Stimulated activated naive CD4-positive, alpha-beta T cell (primary cell): ENCODE measurements at regions not wholly inside any gene's neighbourhood (a gene's known extent, or its start where the extent isn't known, plus 50 kb on each side); places are given as distances from the start of the nearest gene placed in this dataset.
"Not testable (repeated sequence)": the region's sequence is repeated elsewhere in the genome, so short reads cannot be mapped to it uniquely, and the experiment has no call there.

Experiments used
- DNase-seq, 6 experiments: peaks; one replicate each; lab custom pipeline; 2025; lab: John Stamatoyannopoulos, UW

DNA sequence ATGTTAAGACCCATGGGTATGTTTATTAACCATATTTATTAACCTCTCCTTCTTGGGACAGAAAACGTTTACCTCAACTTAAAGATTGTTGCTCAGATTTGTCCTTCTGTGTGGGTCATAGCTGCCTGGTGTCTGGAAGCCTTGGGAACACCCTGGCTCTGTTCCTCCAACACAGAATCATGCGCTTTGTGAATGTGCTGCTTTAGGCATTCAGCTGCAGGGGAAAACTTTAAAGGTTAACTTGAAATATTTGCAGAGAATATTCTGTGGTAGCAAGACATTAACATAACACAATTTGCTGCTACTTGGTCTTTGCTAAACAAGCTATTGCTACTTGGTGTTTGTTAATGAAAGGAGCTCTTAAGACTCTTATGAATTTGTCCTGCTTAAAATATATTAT lies 50.5 kb upstream of the THOC3 start:
- not testable (repeated sequence) for DNase-seq

- not testable (repeated sequence) for DNase-seq
Observed at GRCh38 chr5:176020852-176021251, 52.7 kb upstream of the THOC3 start.

DNA sequence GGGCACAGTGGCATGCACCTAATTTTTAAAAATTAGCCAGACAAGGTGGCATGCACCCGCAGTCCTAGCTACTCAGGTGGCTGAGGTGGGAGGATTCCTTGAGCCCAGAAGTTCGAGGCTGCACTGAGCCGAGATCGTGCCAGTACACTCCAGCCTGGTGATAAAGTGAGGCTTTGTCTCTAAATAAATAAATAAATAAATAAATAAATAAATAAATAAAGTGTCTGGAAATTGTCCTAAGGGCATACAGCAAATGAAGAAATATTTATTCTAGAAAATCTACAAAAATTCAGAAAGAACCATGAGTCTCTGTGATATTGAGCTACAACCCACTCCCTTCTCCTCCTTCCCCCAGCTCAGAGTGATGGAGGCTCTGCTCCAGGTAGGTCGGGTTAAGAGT lies 55.4 kb upstream of the THOC3 start:
- not testable (repeated sequence) for DNase-seq

DNA sequence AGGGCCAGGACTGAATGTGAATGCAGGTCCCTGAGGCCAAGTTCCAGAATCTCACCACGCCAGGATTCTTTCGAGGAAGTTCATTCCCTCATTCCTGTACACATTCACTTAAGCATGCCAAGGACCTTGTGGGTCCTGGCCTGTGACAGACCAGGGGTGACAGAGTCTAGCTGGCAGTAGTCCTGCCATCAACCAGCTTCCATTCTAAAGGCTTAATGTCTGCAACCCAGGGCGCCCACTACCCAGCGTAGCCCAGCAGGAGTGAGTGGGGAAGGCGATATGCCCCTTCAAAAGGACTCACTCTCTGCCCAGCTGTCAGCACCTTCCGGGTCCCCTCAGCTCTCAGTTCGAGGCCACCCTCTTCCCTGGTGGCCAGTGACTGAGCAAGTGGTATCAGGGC lies 61.3 kb upstream of the THOC3 start:
- DNase-seq = not testable (repeated sequence)

- not testable (repeated sequence) for DNase-seq
Observed at GRCh38 chr5:176030361-176031117, 62.4 kb upstream of the THOC3 start.

- not testable (repeated sequence) for DNase-seq
Observed at GRCh38 chr5:176031118-176031510, 63.0 kb upstream of the THOC3 start.

- DNase-seq = not testable (repeated sequence)
Observed at GRCh38 chr5:176033186-176033585, 65.1 kb upstream of the THOC3 start.

DNA sequence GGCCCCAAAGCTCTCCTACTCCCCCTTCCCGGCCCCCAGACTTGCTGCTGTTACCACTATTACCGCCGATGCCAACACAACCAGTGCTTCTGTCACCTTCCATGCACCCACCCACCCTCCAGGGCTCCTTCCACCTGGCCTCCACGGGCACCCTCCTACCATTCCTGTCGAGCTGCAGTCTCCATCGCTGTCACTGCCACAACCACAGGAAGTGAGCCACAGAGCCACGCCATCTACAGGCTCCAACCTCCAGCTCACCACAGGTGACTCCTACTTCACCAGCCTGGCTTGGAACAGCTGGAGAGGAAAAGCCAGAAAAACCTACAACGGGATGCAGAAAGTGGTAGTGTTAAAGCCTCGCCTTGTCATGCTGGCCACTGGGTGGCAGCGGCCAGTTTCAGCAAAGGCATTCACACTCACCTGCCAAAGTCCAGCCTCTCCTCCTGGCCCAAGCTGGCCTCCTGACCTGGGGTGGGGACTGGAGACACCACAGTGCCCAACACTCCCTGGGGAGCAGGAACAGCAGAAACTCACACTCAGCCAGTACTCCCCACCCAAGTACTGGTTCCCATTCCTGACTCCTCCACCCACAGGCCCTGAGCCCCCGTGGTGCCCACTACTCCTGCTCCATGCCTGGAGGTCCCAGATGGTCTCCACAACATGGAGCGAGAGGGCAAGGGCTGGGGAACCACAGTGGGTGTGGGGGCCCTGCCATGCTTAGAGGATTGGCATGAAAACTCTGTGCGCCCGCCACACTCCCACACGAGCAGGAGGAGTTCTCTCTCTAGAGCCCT lies 66.5 kb upstream of the THOC3 start:
- not testable (repeated sequence) for DNase-seq

DNA sequence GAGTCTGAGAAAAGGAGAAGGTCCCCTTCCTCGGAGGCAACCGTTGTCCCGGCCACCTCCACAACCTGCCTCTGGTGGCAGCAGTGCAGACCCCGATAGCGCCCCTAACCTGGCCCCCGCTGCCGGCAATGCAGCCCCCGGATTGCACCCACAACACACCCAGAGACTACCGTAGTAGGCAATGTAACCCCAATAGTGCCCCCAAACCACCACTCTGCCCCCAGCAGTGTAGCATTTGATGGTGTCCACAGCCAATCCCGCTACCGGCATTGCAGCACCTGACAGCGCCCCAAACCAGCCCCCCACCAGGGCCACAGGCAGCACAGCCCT lies 67.1 kb upstream of the THOC3 start:
- not testable (repeated sequence) for DNase-seq

DNA sequence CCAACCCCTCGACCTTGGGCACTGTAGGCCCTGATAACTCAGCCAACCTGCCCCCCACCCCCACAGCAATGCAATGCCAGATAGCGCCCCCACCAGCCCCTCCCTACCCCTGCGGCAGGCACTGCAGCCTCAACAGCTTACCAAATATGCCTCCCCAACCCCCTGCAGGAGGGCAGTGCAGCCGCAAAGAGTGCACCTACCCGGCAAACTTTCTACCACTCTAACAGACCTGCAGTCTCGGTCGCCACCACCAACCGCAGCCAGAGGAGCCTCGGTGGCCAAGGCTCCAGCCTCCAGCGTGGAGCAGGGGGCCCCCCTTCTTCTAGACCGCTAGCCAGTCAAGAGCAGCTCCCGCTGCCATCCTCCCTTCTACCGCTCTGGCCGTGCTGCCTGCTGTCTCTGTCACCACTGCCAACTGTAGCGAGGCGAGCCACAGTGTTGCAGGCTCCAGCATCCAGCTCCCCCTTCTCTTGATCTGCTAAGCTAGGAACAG lies 67.7 kb upstream of the THOC3 start:
- DNase-seq = not testable (repeated sequence)

GRCh38 chr5:176036391-176036790 lies 68.3 kb upstream of the THOC3 start:
- not testable (repeated sequence) for DNase-seq

DNA sequence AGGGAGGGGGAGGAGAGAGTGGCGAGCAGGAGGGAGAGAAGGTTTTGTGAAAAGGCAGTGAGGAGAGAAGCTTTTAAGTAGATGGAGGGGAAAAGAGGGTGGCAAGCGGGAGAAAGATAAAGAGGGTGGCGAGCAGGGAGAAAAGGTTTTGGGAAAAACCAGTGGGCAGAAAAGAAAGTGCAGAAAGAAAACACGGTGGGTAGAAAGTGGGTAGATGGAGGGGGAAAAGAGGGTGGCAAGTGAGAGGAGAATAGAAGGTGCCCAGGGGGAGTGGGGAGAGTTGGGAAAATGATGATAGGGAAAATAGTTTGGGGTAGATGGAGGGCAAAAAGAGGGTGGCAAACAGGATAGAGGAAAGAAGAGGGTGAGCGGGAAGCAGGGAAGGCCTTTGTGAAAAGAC lies 69.1 kb upstream of the THOC3 start:
- DNase-seq = not testable (repeated sequence)

DNA sequence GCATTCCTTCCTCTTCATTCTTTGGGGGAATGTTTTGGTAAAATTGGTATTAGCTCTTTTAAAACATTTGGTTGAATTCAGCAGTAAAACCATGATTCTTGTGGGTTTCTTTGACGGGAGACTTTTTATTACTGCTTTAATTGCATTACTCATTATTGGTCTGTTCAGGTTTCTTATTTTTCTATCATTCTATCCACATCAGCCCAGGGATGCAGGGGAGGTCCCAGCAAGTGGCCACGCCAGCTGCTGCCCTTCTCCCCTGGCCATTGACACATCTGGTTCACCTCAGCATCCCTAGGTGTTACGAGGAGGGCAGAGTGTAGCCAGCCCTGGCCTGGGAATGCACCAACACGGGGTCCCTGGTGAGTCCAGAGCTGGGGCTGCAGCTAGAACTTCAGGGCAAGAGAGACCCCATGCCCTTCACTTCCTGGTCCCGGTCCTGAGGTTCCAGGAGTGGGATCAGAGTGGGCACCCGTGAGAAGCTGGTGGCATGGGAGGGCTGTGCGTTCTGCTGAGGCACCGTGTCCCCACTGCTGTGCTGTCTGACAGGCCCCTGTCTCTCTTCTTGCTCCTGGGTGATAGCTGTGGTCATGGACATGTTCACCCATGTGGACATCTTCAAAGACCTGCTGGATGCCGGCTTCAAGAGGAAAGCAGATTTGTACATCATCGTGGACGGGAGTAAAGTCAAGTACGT lies 72.1 kb upstream of the THOC3 start:
- not testable (repeated sequence) for DNase-seq

DNA sequence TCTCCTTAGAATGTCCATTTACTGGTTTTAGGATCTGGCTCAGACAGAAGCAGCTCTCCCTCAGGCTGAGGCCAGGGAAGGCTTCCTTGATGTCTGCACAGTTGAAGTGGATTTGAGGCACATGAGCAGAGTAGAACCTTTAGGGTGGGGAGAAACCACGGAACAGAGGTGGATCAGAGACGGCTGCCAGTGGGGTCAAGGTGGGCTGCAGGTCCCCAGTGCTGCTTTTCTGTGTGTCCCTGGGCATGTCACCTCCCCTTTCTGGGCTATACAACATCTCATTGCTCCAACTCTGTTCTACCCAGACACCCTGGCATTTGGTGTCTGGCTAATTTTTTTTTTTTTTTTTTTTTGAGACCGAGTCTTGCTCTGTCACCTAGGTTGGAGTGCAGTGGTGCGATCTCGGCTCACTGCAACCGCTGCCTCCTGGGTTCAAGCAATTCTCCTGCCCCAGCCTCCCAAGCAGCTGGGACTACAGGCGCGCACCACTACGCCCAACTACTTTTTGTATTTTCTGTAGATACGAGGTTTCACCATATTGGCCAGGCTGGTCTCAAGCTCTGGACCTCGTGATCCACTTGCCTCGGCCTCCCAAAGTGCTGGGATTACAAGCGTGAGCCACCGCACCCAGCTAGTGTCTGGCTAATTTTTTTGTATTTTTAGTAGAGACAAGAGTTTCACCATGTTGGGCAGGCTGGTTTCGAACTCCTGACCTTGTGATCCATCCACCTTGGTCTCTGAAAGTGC lies 73.3 kb upstream of the THOC3 start:
- not testable (repeated sequence) for DNase-seq

DNA sequence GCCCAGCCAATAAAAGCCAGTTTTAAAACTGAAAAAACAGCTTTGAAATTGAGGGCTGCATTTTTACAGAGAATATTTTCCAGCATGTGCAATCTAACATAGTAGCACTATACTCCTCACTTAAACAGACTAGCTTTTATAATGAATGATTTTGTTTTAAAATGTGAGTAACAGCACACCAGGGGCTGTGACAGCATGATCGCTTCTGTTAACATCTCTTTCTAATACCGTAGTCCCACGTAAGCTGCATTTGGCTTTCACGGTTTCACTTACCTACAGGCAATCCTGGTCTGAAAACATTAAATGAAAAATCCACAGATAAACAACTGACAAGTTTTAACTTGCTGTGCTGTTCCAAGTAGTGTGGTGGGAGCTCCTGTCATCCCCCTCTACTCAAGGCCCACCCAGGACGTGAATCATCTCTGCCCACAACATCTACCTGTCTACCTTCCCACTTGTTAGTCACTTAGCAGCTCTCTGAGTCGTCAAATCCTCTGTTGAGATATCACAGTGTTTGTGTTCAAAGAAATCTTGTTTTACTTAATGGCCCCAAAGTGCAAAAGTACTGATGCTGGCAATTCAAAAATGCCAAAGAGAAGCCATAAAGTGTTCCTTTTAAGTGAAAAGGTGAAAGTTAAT lies 74.0 kb upstream of the THOC3 start:
- not testable (repeated sequence) for DNase-seq

DNA sequence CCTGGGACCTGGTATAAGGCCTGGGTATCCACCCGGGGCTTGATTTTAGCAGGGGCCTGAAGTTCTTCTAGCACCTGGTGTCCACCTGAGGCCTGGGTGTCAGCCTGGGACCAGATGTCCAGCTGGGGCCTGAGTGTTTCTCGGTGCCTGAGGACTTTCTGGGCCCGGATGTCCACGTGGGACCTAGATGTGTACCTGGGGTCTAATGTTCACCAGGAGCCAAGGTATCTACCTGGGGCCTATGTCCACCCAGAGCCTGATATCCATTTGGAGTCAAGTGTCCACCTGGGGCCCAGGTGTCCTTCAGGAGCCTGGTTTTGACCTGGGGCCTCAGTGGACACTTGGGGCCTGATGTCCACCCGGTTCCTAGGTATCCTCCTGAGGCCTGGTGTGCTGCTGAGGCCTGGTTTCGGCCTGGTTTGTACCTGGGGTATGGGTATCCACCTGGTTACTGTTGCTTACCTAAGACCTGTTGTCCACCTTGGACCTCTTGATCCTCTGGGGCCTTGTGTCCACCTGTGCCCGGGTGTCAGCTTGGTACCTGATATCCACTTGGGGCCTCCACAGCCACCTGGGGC lies 75.2 kb upstream of the THOC3 start:
- not testable (repeated sequence) for DNase-seq

- DNase-seq = not testable (repeated sequence)
Observed at GRCh38 chr5:176043986-176044385, 75.9 kb upstream of the THOC3 start.

GRCh38 chr5:176044431-176044830 lies 76.3 kb upstream of the THOC3 start:
- DNase-seq = not testable (repeated sequence)

GRCh38 chr5:176045442-176045841 lies 77.3 kb upstream of the THOC3 start:
- not testable (repeated sequence) for DNase-seq

DNA sequence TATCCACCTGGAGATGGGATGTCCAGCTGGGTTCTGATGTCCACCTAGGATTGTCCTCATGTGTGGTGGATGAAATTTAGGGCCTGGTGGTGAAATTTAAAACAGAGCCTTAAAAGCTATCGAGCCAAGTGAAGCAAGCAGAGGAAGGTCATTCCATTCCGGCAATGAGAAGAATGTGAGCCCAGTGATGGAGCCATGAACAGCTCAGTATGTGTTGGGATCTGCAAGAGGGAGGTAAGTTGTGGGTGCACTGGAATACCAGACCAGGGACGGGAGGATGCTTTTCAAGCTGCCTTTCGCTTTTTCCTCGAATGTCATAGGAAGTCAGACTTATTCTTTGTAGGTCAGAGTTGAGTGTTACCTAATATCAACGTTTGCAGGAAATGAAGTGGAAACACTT lies 80.6 kb upstream of the THOC3 start:
- DNase-seq = not testable (repeated sequence)
